ENCODE measurements at regions not wholly inside any gene's neighbourhood (a gene's known extent, or its start where the extent isn't known, plus 50 kb on each side); places are given as distances from the start of the nearest gene placed in this dataset.
"Not testable (repeated sequence)": the region's sequence is repeated elsewhere in the genome, so short reads cannot be mapped to it uniquely, and the experiment has no call there.

DNA sequence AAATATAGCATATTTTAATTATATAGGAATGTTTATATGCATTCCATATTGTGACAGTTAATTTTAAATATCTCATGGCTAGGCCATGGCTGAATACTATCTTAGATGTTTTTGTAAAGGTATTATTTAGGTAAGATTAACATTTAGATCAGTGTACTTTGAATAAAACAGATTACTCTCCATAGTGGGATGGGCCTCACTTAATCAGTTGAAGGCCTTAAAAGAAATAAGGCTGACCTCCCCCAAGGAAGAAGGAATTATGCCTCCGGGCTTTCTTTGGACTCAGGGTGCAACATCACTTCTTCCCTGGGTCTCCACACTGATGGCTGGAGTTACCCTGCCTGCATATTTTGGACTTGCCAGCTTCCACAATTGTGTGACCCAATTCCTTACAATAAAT is 113.4 kb downstream of the SEPTIN7 start:
- H3K4me1 ChIP-seq (ENCODE audit: control insufficient read depth in 1 of 2, extremely low read depth in 1 of 2, insufficient read depth in 2 of 2, low read length in 2 of 2); H3K27me3 ChIP-seq (replicated peaks in 1 of 2; ENCODE audit: control insufficient read depth in 2 of 2, extremely low read depth in 1 of 2, insufficient read depth in 2 of 2, low read length in 1 of 2); H3K9me3 ChIP-seq; H3K27ac Mint-ChIP-seq; H3K36me3 ChIP-seq (ENCODE audit: control insufficient read depth in 2 of 2, extremely low read depth in 1 of 2, insufficient read depth in 1 of 2, low read length in 1 of 2); H3K4me1 Mint-ChIP-seq; CTCF ChIA-PET; H3K27ac ChIP-seq (ENCODE audit: low read length); H3K4me3 ChIP-seq (ENCODE audit: control insufficient read depth in 1 of 2, extremely low read depth in 1 of 2, low read length in 1 of 2); H3K9me3 Mint-ChIP-seq; DNase-seq; ATAC-seq (replicated peaks in 1 of 4); H3K4me3 Mint-ChIP-seq; POLR2A ChIA-PET; H3K27me3 Mint-ChIP-seq: not testable (repeated sequence)
- peaks cover 27% of the 10 kb centered on the region for H3K36me3 Mint-ChIP-seq
- WGBS (ENCODE audit: insufficient coverage) = no CpG with 5 or more reads among the region's 1 CpG

DNA sequence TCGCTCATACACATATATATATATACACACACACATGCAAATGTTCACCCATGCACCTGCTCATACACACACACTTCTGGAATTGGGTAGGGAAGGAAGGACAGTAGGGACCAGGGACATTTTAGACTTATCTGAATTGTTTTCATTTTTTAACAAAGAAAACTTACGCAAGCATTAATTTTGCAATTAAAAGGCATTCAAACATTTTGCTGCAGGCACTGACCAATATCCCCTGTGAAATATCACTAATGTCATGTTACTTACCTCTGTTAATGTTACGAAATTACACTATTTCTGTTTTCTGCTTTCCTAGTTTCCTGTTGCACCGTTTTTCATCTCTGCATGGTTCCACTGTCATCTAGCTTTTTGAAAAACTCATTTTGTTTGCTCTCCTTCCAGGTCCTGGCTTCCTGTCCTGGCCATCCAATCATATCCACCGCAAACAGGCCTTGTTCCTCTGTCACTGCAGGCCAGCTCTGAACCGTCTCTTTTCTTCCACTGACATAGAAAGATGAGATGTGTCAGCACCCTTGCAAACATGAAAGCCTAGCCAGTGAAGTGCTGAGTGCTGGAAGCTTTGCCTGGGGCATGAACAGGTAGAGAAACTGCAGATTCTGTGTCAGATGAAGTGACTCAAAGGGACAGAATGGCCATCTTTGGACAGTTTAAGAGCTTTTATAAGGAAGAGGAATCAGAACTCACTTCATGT is 114.5 kb downstream of the SEPTIN7 start:
- peaks cover 27% of the 10 kb centered on the region for H3K36me3 Mint-ChIP-seq
- CTCF ChIA-PET; H3K9me3 Mint-ChIP-seq; H3K27me3 ChIP-seq (replicated peaks in 1 of 2; ENCODE audit: control insufficient read depth in 2 of 2, extremely low read depth in 1 of 2, insufficient read depth in 2 of 2, low read length in 1 of 2); ATAC-seq (replicated peaks in 1 of 4); H3K36me3 ChIP-seq (ENCODE audit: control insufficient read depth in 2 of 2, extremely low read depth in 1 of 2, insufficient read depth in 1 of 2, low read length in 1 of 2); H3K27ac Mint-ChIP-seq; POLR2A ChIA-PET; H3K4me1 Mint-ChIP-seq; H3K27ac ChIP-seq (ENCODE audit: low read length); DNase-seq; H3K4me3 ChIP-seq (ENCODE audit: control insufficient read depth in 1 of 2, extremely low read depth in 1 of 2, low read length in 1 of 2); H3K9me3 ChIP-seq; H3K4me1 ChIP-seq (ENCODE audit: control insufficient read depth in 1 of 2, extremely low read depth in 1 of 2, insufficient read depth in 2 of 2, low read length in 2 of 2); H3K27me3 Mint-ChIP-seq; H3K4me3 Mint-ChIP-seq: not testable (repeated sequence)
- 71% methylated on average over 3 of the region's 6 CpGs for WGBS (ENCODE audit: insufficient coverage)

DNA sequence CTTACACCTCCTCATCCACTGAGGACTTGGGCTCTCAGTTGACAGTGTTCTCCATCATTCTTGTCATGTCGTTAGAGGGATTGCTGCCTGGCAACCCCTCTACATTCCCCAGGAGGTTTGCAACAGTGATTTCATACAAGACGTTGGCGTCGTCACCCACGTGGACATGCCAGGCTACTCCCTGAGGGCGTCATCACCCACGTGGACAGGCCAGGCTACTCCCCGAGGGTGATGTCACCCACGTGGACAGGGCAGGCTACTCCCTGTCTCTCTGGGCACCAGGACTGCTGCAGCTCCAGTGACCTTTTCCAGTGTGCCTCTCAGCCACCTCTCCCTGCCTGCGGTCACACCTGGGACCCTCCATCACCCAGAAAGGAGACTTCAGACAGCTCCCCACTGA is 117.4 kb downstream of the SEPTIN7 start:
- WGBS (ENCODE audit: insufficient coverage) = 93% methylated on average over 6 of the region's 10 CpGs
- H3K27me3 Mint-ChIP-seq = not testable (repeated sequence)

DNA sequence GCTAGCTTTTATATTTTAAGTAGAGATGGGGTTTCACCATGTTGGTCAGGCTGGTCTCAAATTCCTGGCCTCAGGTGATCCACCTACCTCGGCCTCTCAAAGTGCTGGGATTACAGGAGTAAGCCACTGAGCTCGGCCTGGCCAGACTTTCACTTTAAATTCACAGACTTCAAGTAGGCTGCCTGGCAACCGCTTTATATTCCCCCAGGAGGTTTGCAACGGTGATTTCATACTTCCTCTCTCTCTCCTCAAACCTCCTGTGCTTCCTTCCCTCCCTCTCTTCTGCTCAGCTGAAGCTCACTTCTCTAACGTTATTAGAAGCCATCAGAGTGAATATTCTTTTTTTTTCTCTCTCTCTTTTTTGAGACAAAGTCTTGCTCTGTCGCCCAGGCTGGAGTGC is 118.8 kb downstream of the SEPTIN7 start:
- POLR2A ChIA-PET; H3K9me3 Mint-ChIP-seq; H3K4me1 Mint-ChIP-seq; H3K36me3 ChIP-seq (ENCODE audit: control insufficient read depth in 2 of 2, extremely low read depth in 1 of 2, insufficient read depth in 1 of 2, low read length in 1 of 2); CTCF ChIA-PET; H3K4me3 Mint-ChIP-seq; H3K27ac ChIP-seq (ENCODE audit: low read length); ATAC-seq (replicated peaks in 1 of 4); H3K27me3 Mint-ChIP-seq; H3K9me3 ChIP-seq; H3K36me3 Mint-ChIP-seq; H3K4me3 ChIP-seq (ENCODE audit: control insufficient read depth in 1 of 2, extremely low read depth in 1 of 2, low read length in 1 of 2); H3K27ac Mint-ChIP-seq; H3K27me3 ChIP-seq (replicated peaks in 1 of 2; ENCODE audit: control insufficient read depth in 2 of 2, extremely low read depth in 1 of 2, insufficient read depth in 2 of 2, low read length in 1 of 2); DNase-seq; H3K4me1 ChIP-seq (ENCODE audit: control insufficient read depth in 1 of 2, extremely low read depth in 1 of 2, insufficient read depth in 2 of 2, low read length in 2 of 2): not testable (repeated sequence)
- WGBS (ENCODE audit: insufficient coverage) = 59% methylated on average over 5 of the region's 6 CpGs

More for the DNA sequence above, 117.4 kb downstream of the SEPTIN7 start:
- H3K27me3 ChIP-seq (replicated peaks in 1 of 2; ENCODE audit: control insufficient read depth in 2 of 2, extremely low read depth in 1 of 2, insufficient read depth in 2 of 2, low read length in 1 of 2); H3K36me3 ChIP-seq (ENCODE audit: control insufficient read depth in 2 of 2, extremely low read depth in 1 of 2, insufficient read depth in 1 of 2, low read length in 1 of 2); DNase-seq; H3K27ac Mint-ChIP-seq; H3K9me3 Mint-ChIP-seq; H3K4me1 Mint-ChIP-seq; CTCF ChIA-PET; POLR2A ChIA-PET; H3K9me3 ChIP-seq; H3K4me1 ChIP-seq (ENCODE audit: control insufficient read depth in 1 of 2, extremely low read depth in 1 of 2, insufficient read depth in 2 of 2, low read length in 2 of 2); ATAC-seq (replicated peaks in 1 of 4); H3K27ac ChIP-seq (ENCODE audit: low read length); H3K4me3 Mint-ChIP-seq; H3K4me3 ChIP-seq (ENCODE audit: control insufficient read depth in 1 of 2, extremely low read depth in 1 of 2, low read length in 1 of 2): not testable (repeated sequence)
- H3K36me3 Mint-ChIP-seq = peaks cover 11% of the 10 kb centered on the region

DNA sequence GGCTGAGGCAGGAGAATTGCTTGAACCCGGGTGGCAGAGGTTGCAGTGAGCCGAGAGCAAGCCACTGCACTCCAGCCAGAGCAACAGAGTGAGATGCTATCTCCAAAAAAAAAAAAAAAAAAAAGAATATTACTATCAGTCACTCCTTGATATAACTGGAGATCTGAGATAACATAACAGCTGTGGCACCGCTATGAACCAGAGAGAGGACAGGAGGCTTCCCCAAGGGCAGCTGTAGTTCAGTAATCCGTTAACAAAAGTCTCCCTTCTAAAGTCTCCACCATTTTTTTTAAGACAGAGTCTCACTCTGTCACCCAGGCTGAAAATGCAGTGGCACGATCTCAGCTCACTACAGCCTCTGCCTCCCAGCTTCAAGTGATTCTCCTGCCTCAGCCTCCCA is 120.5 kb downstream of the SEPTIN7 start:
- H3K4me3 Mint-ChIP-seq; ATAC-seq (replicated peaks in 1 of 4); DNase-seq; H3K27ac ChIP-seq (ENCODE audit: low read length); H3K27me3 ChIP-seq (replicated peaks in 1 of 2; ENCODE audit: control insufficient read depth in 2 of 2, extremely low read depth in 1 of 2, insufficient read depth in 2 of 2, low read length in 1 of 2); H3K27ac Mint-ChIP-seq; H3K4me1 Mint-ChIP-seq; H3K4me3 ChIP-seq (ENCODE audit: control insufficient read depth in 1 of 2, extremely low read depth in 1 of 2, low read length in 1 of 2); H3K9me3 ChIP-seq; H3K4me1 ChIP-seq (ENCODE audit: control insufficient read depth in 1 of 2, extremely low read depth in 1 of 2, insufficient read depth in 2 of 2, low read length in 2 of 2); POLR2A ChIA-PET; H3K36me3 ChIP-seq (ENCODE audit: control insufficient read depth in 2 of 2, extremely low read depth in 1 of 2, insufficient read depth in 1 of 2, low read length in 1 of 2); H3K36me3 Mint-ChIP-seq; H3K27me3 Mint-ChIP-seq; H3K9me3 Mint-ChIP-seq: not testable (repeated sequence)
- CTCF ChIA-PET = interaction anchor here in 1 of 2 donors (0.7 kb wide), 1 partner anchor 353 kb away, joined by 3 read pairs; no protein-coding TSS in a partner anchor
- 92% methylated on average over 2 of the region's 5 CpGs for WGBS (ENCODE audit: insufficient coverage)

DNA sequence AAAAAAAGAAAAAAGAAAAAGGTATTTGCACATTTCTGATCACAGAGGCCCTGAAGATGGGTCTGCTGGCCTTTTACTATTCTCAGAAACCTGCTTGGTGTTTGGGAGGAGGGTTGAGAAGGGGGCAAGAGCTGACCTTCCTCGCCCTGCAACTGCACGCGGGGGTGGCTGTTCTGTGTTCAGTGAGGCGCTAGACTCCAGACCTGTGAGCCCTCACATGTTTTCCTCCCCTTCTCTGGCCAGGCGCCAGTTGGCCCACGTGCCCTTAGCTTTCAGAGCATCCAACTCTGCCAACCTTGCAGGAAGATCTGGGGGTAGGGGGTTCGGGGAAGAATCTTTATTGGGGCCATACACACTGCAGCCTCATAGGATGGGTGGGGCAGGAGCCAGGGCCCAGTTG is 123.8 kb downstream of the SEPTIN7 start:
- H3K27me3 ChIP-seq (replicated peaks in 1 of 2; ENCODE audit: control insufficient read depth in 2 of 2, extremely low read depth in 1 of 2, insufficient read depth in 2 of 2, low read length in 1 of 2); H3K4me1 ChIP-seq (ENCODE audit: control insufficient read depth in 1 of 2, extremely low read depth in 1 of 2, insufficient read depth in 2 of 2, low read length in 2 of 2); H3K27ac Mint-ChIP-seq; H3K27me3 Mint-ChIP-seq; H3K4me3 ChIP-seq (ENCODE audit: control insufficient read depth in 1 of 2, extremely low read depth in 1 of 2, low read length in 1 of 2); H3K4me1 Mint-ChIP-seq; ATAC-seq (replicated peaks in 1 of 4); H3K36me3 ChIP-seq (ENCODE audit: control insufficient read depth in 2 of 2, extremely low read depth in 1 of 2, insufficient read depth in 1 of 2, low read length in 1 of 2); H3K4me3 Mint-ChIP-seq; H3K27ac ChIP-seq (ENCODE audit: low read length); H3K36me3 Mint-ChIP-seq; DNase-seq; CTCF ChIA-PET; POLR2A ChIA-PET; H3K9me3 ChIP-seq; H3K9me3 Mint-ChIP-seq: not testable (repeated sequence)
- no CpG with 5 or more reads among the region's 7 CpGs for WGBS (ENCODE audit: insufficient coverage)

DNA sequence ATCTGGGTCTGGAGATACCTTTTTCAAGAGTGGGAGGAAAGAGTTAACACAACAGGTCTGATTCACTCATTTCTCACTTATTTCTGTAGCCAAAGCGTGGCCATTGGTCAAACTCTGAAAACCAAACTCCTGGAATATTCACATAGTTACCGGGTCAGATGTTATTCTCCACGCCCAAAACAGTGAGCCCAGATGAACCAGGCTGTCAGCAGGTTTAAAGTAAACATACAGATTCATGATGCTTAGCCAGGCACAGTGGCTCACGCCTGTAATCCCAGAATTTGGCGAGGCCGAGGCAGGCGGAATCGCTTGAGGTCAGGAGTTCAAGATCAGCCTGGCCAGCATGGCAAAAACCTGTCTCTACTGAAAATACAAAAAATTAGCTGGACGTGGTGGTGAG is 126.1 kb downstream of the SEPTIN7 start:
- CTCF ChIA-PET; H3K27ac Mint-ChIP-seq; H3K4me3 ChIP-seq (ENCODE audit: control insufficient read depth in 1 of 2, extremely low read depth in 1 of 2, low read length in 1 of 2): not testable (repeated sequence)

More for the DNA sequence above, 126.1 kb downstream of the SEPTIN7 start:
- H3K4me1 Mint-ChIP-seq; H3K27ac ChIP-seq (ENCODE audit: low read length); H3K9me3 ChIP-seq; H3K36me3 ChIP-seq (ENCODE audit: control insufficient read depth in 2 of 2, extremely low read depth in 1 of 2, insufficient read depth in 1 of 2, low read length in 1 of 2); H3K27me3 Mint-ChIP-seq; POLR2A ChIA-PET; H3K4me3 Mint-ChIP-seq; ATAC-seq (replicated peaks in 1 of 4); H3K27me3 ChIP-seq (replicated peaks in 1 of 2; ENCODE audit: control insufficient read depth in 2 of 2, extremely low read depth in 1 of 2, insufficient read depth in 2 of 2, low read length in 1 of 2); DNase-seq; H3K4me1 ChIP-seq (ENCODE audit: control insufficient read depth in 1 of 2, extremely low read depth in 1 of 2, insufficient read depth in 2 of 2, low read length in 2 of 2); H3K36me3 Mint-ChIP-seq; H3K9me3 Mint-ChIP-seq: not testable (repeated sequence)
- no CpG with 5 or more reads among the region's 9 CpGs for WGBS (ENCODE audit: insufficient coverage)
